Chondrocyte (in vitro differentiated cells): ENCODE measurements at regions not wholly inside any gene's neighbourhood (a gene's known extent, or its start where the extent isn't known, plus 50 kb on each side); places are given as distances from the start of the nearest gene placed in this dataset.

Experiments
- DNase-seq: peaks from one replicate; pipeline ENCODE4 v3.0.0; 2021; ENCODE audit warnings: mixed read lengths, low spot score
- H3K27ac Mint-ChIP-seq: one replicate; pipeline ENCODE4 v1.8.0; 2021; ENCODE audit warnings: mild to moderate bottlenecking, moderate library complexity, mixed read lengths; ENCODE audit not compliant: unreplicated experiment
- H3K27me3 Mint-ChIP-seq: 2 replicates; pipeline ENCODE4 v1.8.0; 2021; ENCODE audit warnings: low read depth, mixed read lengths
- H3K36me3 Mint-ChIP-seq: 2 replicates; pipeline ENCODE4 v1.8.0; 2021; ENCODE audit warnings: low read depth, mixed read lengths
- H3K4me1 Mint-ChIP-seq: 2 replicates; pipeline ENCODE4 v1.8.0; 2021; ENCODE audit warnings: low read depth, mild to moderate bottlenecking, mixed read lengths
- H3K4me3 Mint-ChIP-seq: one replicate; pipeline ENCODE4 v1.8.0; 2021; ENCODE audit warnings: mild to moderate bottlenecking, moderate library complexity, mixed read lengths; ENCODE audit not compliant: unreplicated experiment
- H3K9me3 Mint-ChIP-seq: 2 replicates; pipeline ENCODE4 v1.8.0; 2021; ENCODE audit warnings: low read depth, mixed read lengths
- TF ChIP-seq, protein P1 (sequence below): fragments of 200-600 bp; sonication (generic); IDR thresholded peaks from 2 replicates; pipeline ENCODE4 v1.5.0; 2021; ENCODE audit warnings: antibody characterized with exemption, mild to moderate bottlenecking, moderate library complexity

DNA sequence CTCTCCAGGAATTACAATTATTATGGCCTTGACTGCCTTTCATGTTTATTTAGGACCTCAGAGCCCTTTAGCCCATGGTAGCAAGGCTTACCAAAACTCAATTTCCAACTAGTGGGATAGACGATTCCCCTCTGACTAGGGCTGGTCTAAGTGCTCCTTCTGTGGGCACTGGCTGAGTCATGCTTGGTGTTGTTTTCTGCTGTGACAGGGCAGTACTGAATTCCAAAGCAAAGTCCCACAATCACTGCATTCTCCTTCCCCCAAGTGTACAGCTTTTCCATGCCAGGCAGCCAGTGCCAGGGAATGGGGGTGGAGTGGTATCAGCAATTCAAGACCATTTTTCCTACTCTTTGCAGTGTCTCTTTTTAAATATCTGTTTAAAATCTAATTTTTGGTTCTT lies 509.0 kb upstream of the NECTIN3 start:
- Mint-ChIP-seq H3K36me3 (peaks cover 6% of the 10 kb centered on the region), H3K27ac (no peak overlapping the region), H3K4me3 (no peak overlapping the region), H3K4me1 (peaks cover 13% of the 10 kb centered on the region), H3K9me3 (peaks cover 32% of the 10 kb centered on the region), H3K27me3 (no peaks in the 10 kb centered on the region)
- DNase-seq: no peak
- TF ChIP-seq, protein P1, sequence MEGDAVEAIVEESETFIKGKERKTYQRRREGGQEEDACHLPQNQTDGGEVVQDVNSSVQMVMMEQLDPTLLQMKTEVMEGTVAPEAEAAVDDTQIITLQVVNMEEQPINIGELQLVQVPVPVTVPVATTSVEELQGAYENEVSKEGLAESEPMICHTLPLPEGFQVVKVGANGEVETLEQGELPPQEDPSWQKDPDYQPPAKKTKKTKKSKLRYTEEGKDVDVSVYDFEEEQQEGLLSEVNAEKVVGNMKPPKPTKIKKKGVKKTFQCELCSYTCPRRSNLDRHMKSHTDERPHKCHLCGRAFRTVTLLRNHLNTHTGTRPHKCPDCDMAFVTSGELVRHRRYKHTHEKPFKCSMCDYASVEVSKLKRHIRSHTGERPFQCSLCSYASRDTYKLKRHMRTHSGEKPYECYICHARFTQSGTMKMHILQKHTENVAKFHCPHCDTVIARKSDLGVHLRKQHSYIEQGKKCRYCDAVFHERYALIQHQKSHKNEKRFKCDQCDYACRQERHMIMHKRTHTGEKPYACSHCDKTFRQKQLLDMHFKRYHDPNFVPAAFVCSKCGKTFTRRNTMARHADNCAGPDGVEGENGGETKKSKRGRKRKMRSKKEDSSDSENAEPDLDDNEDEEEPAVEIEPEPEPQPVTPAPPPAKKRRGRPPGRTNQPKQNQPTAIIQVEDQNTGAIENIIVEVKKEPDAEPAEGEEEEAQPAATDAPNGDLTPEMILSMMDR: no peak

DNA sequence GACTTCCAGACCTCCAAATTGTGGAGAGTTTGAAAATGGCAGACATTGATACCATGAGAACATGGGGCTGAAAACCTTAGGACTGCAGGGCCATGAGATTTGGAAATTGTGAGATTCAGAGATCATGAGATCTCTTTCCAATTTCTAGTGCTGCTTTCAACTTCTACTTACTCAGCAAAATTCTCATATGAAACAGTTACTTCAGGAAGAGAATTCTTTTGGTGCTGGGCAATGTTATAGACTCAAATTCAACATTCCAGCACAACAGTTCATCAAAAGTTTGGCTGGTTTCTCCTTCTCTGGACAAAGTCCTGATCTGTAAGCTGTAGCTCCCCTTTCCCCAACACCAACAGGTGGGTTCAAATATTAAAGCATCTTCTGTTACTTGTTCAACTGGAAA lies 506.9 kb upstream of the NECTIN3 start:
- Mint-ChIP-seq H3K4me3 (no peak overlapping the region), H3K36me3 (peaks cover 6% of the 10 kb centered on the region), H3K27ac (no peak overlapping the region), H3K4me1 (peaks cover 24% of the 10 kb centered on the region), H3K27me3 (no peaks in the 10 kb centered on the region), H3K9me3 (peaks cover 23% of the 10 kb centered on the region)
- DNase-seq: no peak
- TF ChIP-seq, protein P1: no peak

DNA sequence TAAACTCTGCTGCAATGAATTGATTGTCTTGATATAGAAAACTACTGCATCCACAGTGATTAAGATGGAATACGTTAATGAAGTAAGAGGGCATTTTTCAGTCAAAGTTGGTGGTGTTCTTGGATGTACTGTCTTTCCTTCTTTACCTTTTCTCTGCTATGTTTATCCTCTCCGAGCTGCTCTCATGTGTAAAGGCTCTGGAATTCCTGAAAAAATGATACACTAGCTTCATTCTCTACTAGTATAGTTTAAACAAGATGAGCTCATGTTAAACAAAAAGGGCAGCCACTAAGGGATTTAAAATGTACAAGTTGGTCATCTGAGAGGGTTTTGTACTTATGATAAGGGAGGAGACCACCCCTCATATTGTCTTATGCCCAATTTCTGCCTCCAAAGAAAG lies 504.6 kb upstream of the NECTIN3 start:
- DNase-seq: no peak
- Mint-ChIP-seq H3K27me3 (no peaks in the 10 kb centered on the region), H3K9me3 (peaks cover 8% of the 10 kb centered on the region), H3K4me1 (peaks cover 24% of the 10 kb centered on the region), H3K36me3 (peaks cover 2% of the 10 kb centered on the region), H3K4me3 (no peak overlapping the region), H3K27ac (no peak overlapping the region)
- TF ChIP-seq, protein P1: no peak

DNA sequence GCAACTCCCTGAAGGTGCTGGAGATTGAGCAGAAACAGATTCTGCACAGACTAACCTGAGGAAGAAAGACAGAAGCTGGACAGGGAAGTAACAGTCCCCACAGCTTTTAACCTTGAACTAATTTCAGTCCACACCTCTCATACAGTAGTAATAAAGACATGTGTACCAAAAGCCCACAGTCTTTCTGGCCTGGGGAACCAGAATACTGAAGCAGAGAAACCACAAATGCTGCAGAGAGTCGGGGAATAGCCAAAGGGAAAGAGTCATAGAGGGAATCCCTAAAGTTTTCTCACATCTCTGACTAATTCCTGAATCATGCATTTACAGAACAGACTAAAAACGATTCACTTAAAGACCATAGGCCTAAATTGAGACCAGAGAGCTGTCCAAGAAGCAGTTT lies 503.4 kb upstream of the NECTIN3 start:
- Mint-ChIP-seq H3K27ac (peak overlapping the region; percentile 60), H3K36me3 (no peaks in the 10 kb centered on the region), H3K27me3 (no peaks in the 10 kb centered on the region), H3K4me3 (no peak overlapping the region), H3K4me1 (peaks cover 20% of the 10 kb centered on the region), H3K9me3 (peaks cover 4% of the 10 kb centered on the region)
- no peak for DNase-seq
- TF ChIP-seq, protein P1: no peak

DNA sequence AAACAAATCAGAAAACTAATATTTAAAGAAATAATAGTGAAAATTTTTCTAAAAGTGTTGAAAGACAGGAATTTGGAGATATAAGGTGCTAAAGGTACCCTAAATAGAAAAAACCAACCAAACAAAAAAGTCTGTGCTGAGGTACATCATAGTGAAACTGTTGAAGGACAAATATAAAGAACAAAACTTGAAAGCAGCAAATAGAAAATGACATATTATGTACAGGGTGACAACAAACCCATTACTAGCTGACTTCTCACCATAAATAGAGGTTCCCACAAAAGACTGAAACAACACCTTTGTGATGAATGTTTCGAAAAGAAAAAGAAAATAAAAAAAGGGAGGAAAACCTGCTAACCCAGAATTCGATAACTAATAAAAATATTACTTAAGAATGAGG lies 502.5 kb upstream of the NECTIN3 start:
- Mint-ChIP-seq H3K9me3 (no peaks in the 10 kb centered on the region), H3K4me1 (peaks cover 20% of the 10 kb centered on the region), H3K27me3 (no peaks in the 10 kb centered on the region), H3K27ac (no peak overlapping the region), H3K36me3 (no peaks in the 10 kb centered on the region), H3K4me3 (no peak overlapping the region)
- DNase-seq: no peak
- TF ChIP-seq, protein P1: no peak
